CD4-positive, alpha-beta T cell (primary cell): ENCODE measurements at regions not wholly inside any gene's neighbourhood (a gene's known extent, or its start where the extent isn't known, plus 50 kb on each side); places are given as distances from the start of the nearest gene placed in this dataset.

Source experiments
- ATAC-seq: fragments of 200-7000 bp; cut with Tn5 transposase; one replicate; pipeline ENCODE4 v1.10.0; 2022; ENCODE audit warnings: mild to moderate bottlenecking; ENCODE audit not compliant: poor library complexity
- CTCF ChIA-PET: fragments of 350-600 bp; sonication (Branson Sonifier 250); formaldehyde crosslinking; loops from one replicate; lab custom pipeline; 2021; ENCODE audit warnings: antibody characterized with exemption, inconsistent platforms; lab: Charles Lee
- POLR2A ChIA-PET: fragments of 350-600 bp; sonication (Branson Sonifier 250); formaldehyde crosslinking; loops from one replicate; lab custom pipeline; 2021; ENCODE audit warnings: antibody characterized with exemption, inconsistent platforms; lab: Charles Lee
- DNase-seq, 14 experiments: peaks; one replicate each; pipeline ENCODE4 v3.0.0-alpha.2; 2013 to 2020; ENCODE audit warnings: mixed read lengths in 2 of 14
- H3K27ac ChIP-seq, 2 donors: one replicate each; pipeline versions ENCODE4 v1.5.1 to v1.7.0; 2013; ENCODE audit warnings: low read length in 2 of 2, low read depth in 1 of 2, mild to moderate bottlenecking in 1 of 2
- H3K27me3 ChIP-seq, 2 experiments: 1 replicate in 1 of 2; 2 replicates in 1 of 2; pipeline versions ENCODE4 v1.6.1 to v1.7.0; 2013; ENCODE audit warnings: low read length in 2 of 2, control low read depth in 1 of 2, mild to moderate bottlenecking in 1 of 2, moderate library complexity in 1 of 2; ENCODE audit not compliant: insufficient read depth in 2 of 2, control insufficient read depth in 1 of 2
- H3K36me3 ChIP-seq: one replicate; pipeline ENCODE4 v1.6.1; 2013; ENCODE audit warnings: low read length, control low read depth; ENCODE audit not compliant: insufficient read depth
- H3K4me1 ChIP-seq: one replicate; pipeline ENCODE4 v1.6.1; 2013; ENCODE audit warnings: low read length, control low read depth; ENCODE audit not compliant: insufficient read depth
- H3K4me3 ChIP-seq: one replicate; pipeline ENCODE4 v1.5.1; 2013; ENCODE audit warnings: mild to moderate bottlenecking, low read length, moderate library complexity
- H3K9me3 ChIP-seq, 2 experiments: 1 replicate in 1 of 2; 2 replicates in 1 of 2; pipeline versions ENCODE4 v1.6.1 to v1.7.0; 2013; ENCODE audit warnings: low read length in 2 of 2, mild to moderate bottlenecking in 2 of 2, control low read depth in 1 of 2, moderate library complexity in 1 of 2; ENCODE audit not compliant: control insufficient read depth in 1 of 2, insufficient read depth in 1 of 2
- H3K27ac Mint-ChIP-seq: one replicate; pipeline ENCODE4 v1.8.0; 2020; ENCODE audit warnings: mixed read lengths
- H3K27me3 Mint-ChIP-seq: one replicate; pipeline ENCODE4 v1.8.0; 2021; ENCODE audit warnings: mixed read lengths
- H3K36me3 Mint-ChIP-seq: one replicate; pipeline ENCODE4 v1.8.0; 2021; ENCODE audit warnings: low read depth, mixed read lengths
- H3K4me1 Mint-ChIP-seq: one replicate; pipeline ENCODE4 v1.8.0; 2021; ENCODE audit warnings: low read depth, mixed read lengths
- H3K4me3 Mint-ChIP-seq: one replicate; pipeline ENCODE4 v1.8.0; 2020; ENCODE audit warnings: mild to moderate bottlenecking, mixed read lengths
- H3K9me3 Mint-ChIP-seq: one replicate; pipeline ENCODE4 v1.8.0; 2020; ENCODE audit warnings: mixed read lengths
- CTCF ChIP-seq: fragments of 200-600 bp; IDR thresholded peaks from one replicate; pipeline ENCODE4 v1.8.0; 2022; ENCODE audit warnings: antibody characterized with exemption, mild to moderate bottlenecking
- intact Hi-C, 2 experiments: fragments of 100-400 bp; cut with DNase I in 1 of 2; cut with micrococcal nuclease in 1 of 2; formaldehyde crosslinking; loops; one replicate each; pipeline versions ENCODE4 v1.15.1 to v1.9.0; 2023 to 2025; cut with DNase I, micrococcal nuclease

- Histone ChIP-seq H3K9me3 (no peaks in the 10 kb centered on the region), H3K27ac (no peak overlapping the region), H3K27me3 (no peaks in the 10 kb centered on the region), H3K36me3 (no peaks in the 10 kb centered on the region), H3K4me1 (peaks cover under 1% of the 10 kb centered on the region), H3K4me3 (no peak overlapping the region)
- no peaks in the 10 kb centered on the region for H3K4me1 Mint-ChIP-seq
- no peaks in the 10 kb centered on the region for H3K36me3 Mint-ChIP-seq
- H3K9me3 Mint-ChIP-seq = no peaks in the 10 kb centered on the region
- no peak for TF ChIP-seq CTCF
- no peak overlapping the region for H3K27ac Mint-ChIP-seq
- DNase-seq (no peak), ATAC-seq (no peak)
- no peaks in the 10 kb centered on the region for H3K27me3 Mint-ChIP-seq
- ChIA-PET POLR2A (no interaction called here), CTCF (no interaction called here)
- H3K4me3 Mint-ChIP-seq = no peak overlapping the region
- intact Hi-C loops = no loop called here
These were observed 590.3 kb upstream of the CHAC2 start for GRCh38 chr2:53177327-53177726.

GRCh38 chr2:53174539-53174938, 593.1 kb upstream of the CHAC2 start:
- Histone ChIP-seq H3K36me3 (no peaks in the 10 kb centered on the region), H3K9me3 (no peaks in the 10 kb centered on the region), H3K4me3 (no peak overlapping the region), H3K27me3 (no peaks in the 10 kb centered on the region), H3K4me1 (no peaks in the 10 kb centered on the region), H3K27ac (no peak overlapping the region)
- intact Hi-C loops = no loop called here
- no peaks in the 10 kb centered on the region for H3K4me1 Mint-ChIP-seq
- no peaks in the 10 kb centered on the region for H3K27me3 Mint-ChIP-seq
- CTCF ChIA-PET = no interaction called here
- H3K9me3 Mint-ChIP-seq = no peaks in the 10 kb centered on the region
- POLR2A ChIA-PET = no interaction called here
- ATAC-seq (no peak), DNase-seq (no peak)
- no peak overlapping the region for H3K4me3 Mint-ChIP-seq
- no peak overlapping the region for H3K27ac Mint-ChIP-seq
- no peak for TF ChIP-seq CTCF
- no peaks in the 10 kb centered on the region for H3K36me3 Mint-ChIP-seq

GRCh38 chr2:53173698-53174455, 593.7 kb upstream of the CHAC2 start:
- Histone ChIP-seq H3K27me3 (no peaks in the 10 kb centered on the region), H3K9me3 (no peaks in the 10 kb centered on the region), H3K4me3 (no peak overlapping the region), H3K4me1 (no peaks in the 10 kb centered on the region), H3K27ac (no peak overlapping the region), H3K36me3 (no peaks in the 10 kb centered on the region)
- Mint-ChIP-seq H3K4me1 (no peaks in the 10 kb centered on the region), H3K27me3 (no peaks in the 10 kb centered on the region), H3K9me3 (no peaks in the 10 kb centered on the region), H3K4me3 (no peak overlapping the region), H3K36me3 (no peaks in the 10 kb centered on the region), H3K27ac (no peak overlapping the region)
- no peak for TF ChIP-seq CTCF
- CTCF ChIA-PET = no interaction called here
- ATAC-seq (no peak), DNase-seq (no peak)
- intact Hi-C loops = no loop called here
- POLR2A ChIA-PET = no interaction called here
